ENCODE measurements at regions not wholly inside any gene's neighbourhood (a gene's known extent, or its start where the extent isn't known, plus 50 kb on each side); places are given as distances from the start of the nearest gene placed in this dataset.

DNA sequence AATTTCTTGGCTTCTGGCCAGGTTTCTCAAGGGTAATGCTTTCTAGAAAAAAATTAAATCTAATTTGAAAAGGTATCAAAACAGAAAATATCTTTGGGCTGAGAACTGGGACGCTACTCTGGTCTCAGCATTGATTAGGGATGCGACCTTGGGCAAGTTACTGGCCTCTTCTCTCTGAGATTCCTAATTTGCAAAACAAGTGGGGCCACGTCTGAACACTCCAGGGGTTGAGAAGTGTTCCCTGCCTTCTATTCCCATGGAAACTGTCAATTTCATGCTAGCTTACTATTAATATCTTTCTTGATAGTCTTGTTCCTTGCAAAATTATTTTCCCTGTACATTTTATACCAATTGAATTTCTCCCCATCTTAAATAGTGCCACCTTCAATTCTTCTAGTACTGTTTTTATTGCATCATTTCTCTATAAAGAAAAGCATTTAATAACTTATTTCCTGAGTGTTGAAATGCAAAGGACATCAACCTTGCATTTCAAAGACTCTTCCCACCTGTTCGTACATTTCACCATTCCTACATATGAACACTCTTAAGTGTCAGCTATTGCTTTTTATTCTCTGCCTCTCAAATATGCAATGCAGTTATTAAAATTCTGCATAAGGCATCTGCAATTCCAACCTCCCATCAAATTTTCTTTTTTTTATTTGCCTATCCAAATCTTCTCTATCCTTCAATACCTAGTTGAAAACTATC lies 118.3 kb upstream of the DSEL start:
- DNase-seq: no peak
- no peaks in the 10 kb centered on the region for H3K27me3 ChIP-seq
- H3K4me1 ChIP-seq: no peaks in the 10 kb centered on the region
- no peak overlapping the region for H3K4me3 ChIP-seq
- no peak overlapping the region for H3K27ac ChIP-seq
- no peaks in the 10 kb centered on the region for H3K36me3 ChIP-seq
- ATAC-seq: no peak
- TF ChIP-seq, protein P1, sequence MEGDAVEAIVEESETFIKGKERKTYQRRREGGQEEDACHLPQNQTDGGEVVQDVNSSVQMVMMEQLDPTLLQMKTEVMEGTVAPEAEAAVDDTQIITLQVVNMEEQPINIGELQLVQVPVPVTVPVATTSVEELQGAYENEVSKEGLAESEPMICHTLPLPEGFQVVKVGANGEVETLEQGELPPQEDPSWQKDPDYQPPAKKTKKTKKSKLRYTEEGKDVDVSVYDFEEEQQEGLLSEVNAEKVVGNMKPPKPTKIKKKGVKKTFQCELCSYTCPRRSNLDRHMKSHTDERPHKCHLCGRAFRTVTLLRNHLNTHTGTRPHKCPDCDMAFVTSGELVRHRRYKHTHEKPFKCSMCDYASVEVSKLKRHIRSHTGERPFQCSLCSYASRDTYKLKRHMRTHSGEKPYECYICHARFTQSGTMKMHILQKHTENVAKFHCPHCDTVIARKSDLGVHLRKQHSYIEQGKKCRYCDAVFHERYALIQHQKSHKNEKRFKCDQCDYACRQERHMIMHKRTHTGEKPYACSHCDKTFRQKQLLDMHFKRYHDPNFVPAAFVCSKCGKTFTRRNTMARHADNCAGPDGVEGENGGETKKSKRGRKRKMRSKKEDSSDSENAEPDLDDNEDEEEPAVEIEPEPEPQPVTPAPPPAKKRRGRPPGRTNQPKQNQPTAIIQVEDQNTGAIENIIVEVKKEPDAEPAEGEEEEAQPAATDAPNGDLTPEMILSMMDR (IDR thresholded peaks at IDR 0.05): no peak
- H3K9me3 ChIP-seq: no peaks in the 10 kb centered on the region
- intact Hi-C loops (cut with DNase I): no loop called here

DNA sequence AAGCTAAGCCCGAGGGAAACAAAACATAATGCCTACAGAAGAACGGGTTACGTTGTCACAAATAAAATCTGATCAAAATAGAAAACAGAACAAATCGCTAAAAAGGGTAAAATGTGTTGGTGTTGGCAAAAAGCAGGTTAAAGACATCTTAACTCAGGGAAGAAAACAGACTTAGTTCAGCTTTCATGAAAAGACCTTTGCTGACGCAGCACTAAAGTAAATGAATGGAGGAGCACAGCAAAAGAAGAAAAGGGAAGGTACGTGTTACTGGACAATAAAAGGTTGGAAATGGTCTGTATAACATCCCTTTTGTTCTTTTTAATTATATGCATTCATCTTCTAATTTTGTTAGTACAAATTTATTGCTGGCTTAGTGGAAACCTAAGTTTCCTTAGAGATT lies 117.4 kb upstream of the DSEL start:
- DNase-seq (no peak), ATAC-seq (no peak)
- Histone ChIP-seq H3K27me3 (no peaks in the 10 kb centered on the region), H3K4me3 (no peak overlapping the region), H3K36me3 (no peaks in the 10 kb centered on the region), H3K27ac (no peak overlapping the region), H3K9me3 (no peaks in the 10 kb centered on the region), H3K4me1 (no peaks in the 10 kb centered on the region)
- intact Hi-C loops (cut with DNase I): no loop called here
- TF ChIP-seq, protein P1 (IDR thresholded peaks at IDR 0.05): no peak

DNA sequence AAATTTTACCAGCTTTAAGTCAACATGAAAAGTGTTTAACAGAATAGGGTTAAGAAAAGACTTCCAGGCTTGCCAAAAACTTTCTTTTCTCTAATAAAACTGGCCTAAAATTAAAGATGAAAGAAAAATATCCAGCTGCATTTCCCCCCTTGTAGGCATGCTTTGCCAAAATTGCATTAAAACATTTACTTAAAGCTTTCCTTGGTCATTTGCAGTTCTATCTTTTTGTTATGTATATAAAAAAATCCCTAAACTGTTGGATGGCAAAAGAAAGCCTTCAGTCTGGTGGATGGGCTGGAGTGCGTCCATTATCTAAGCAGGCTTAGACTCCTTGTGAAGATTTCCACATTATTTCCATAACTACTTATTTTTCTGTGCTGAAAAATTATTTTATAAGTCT lies 105.4 kb upstream of the DSEL start:
- Histone ChIP-seq H3K36me3 (no peaks in the 10 kb centered on the region), H3K27me3 (no peaks in the 10 kb centered on the region), H3K27ac (no peak overlapping the region), H3K4me1 (no peaks in the 10 kb centered on the region), H3K9me3 (no peaks in the 10 kb centered on the region), H3K4me3 (no peak overlapping the region)
- intact Hi-C loops (cut with DNase I): no loop called here
- TF ChIP-seq, protein P1 (IDR thresholded peaks at IDR 0.05): no peak
- no peak for ATAC-seq
- DNase-seq: no peak

DNA sequence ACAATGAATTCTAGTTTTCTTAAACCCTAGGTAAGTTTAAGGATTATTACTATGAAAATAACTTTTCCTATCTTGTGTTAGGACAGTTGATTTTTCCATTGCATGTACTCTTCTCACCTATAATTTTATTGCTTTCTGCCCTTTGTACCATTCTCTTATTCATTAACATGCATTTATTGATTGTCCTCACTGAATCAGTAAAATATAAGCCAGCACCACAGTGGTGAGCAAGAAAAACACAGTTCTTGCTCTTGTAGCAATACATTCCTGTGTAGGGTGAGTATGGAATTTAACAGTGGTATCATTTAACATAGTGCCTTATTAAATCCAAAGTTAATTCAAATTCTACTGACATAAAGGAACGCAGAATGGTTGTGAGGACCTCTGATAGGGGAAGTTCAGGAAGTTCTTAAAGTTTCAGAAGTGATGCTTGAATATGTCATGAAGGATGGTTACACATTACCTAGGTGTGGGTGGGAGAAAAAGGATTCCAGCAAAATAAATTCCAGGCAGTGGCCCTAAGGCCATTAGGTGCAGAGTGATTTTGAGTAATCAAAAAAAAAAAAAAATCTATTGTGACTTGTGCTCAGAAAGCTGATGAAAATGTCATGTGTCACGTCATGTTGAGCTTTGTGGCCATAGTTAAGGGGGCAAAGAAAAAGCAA lies 104.7 kb upstream of the DSEL start:
- peak; percentile 30 for ATAC-seq
- no peaks in the 10 kb centered on the region for H3K9me3 ChIP-seq
- TF ChIP-seq, protein P1 (IDR thresholded peaks at IDR 0.05): no peak

DNA sequence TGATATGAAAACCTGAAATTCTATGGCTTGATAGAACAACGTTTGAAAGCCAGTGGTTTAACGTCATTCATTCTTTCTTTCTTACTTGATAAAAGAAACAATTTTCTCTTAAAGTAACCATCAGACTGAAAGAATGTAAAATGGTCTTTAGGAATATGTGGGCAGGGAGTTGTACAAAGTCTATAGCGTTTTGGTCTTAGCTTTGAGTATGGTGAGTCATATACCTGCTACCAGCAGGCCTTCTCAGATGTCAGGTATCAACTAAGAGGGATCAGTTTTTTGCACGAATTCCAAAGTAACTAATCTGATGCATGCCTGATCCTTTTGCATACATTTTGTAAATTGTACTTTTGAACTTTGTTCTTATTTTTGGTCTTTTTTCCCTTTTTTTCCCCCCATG lies 101.5 kb upstream of the DSEL start:
- Histone ChIP-seq H3K9me3 (no peaks in the 10 kb centered on the region), H3K4me1 (no peaks in the 10 kb centered on the region), H3K4me3 (no peak overlapping the region), H3K36me3 (no peaks in the 10 kb centered on the region), H3K27me3 (no peaks in the 10 kb centered on the region), H3K27ac (no peak overlapping the region)
- intact Hi-C loops (cut with DNase I): no loop called here
- ATAC-seq (no peak), DNase-seq (no peak)
- TF ChIP-seq, protein P1 (IDR thresholded peaks at IDR 0.05): no peak

More for the DNA sequence above, 104.7 kb upstream of the DSEL start:
- no peaks in the 10 kb centered on the region for H3K27me3 ChIP-seq
- no peak overlapping the region for H3K27ac ChIP-seq
- no peak for DNase-seq
- H3K4me1 ChIP-seq: no peaks in the 10 kb centered on the region
- intact Hi-C loops (cut with DNase I): no loop called here
- H3K36me3 ChIP-seq: no peaks in the 10 kb centered on the region
- H3K4me3 ChIP-seq: no peak overlapping the region

Measured in left lung (tissue), 4 donors.